ENCODE measurements at regions not wholly inside any gene's neighbourhood (a gene's known extent, or its start where the extent isn't known, plus 50 kb on each side); places are given as distances from the start of the nearest gene placed in this dataset.

DNA sequence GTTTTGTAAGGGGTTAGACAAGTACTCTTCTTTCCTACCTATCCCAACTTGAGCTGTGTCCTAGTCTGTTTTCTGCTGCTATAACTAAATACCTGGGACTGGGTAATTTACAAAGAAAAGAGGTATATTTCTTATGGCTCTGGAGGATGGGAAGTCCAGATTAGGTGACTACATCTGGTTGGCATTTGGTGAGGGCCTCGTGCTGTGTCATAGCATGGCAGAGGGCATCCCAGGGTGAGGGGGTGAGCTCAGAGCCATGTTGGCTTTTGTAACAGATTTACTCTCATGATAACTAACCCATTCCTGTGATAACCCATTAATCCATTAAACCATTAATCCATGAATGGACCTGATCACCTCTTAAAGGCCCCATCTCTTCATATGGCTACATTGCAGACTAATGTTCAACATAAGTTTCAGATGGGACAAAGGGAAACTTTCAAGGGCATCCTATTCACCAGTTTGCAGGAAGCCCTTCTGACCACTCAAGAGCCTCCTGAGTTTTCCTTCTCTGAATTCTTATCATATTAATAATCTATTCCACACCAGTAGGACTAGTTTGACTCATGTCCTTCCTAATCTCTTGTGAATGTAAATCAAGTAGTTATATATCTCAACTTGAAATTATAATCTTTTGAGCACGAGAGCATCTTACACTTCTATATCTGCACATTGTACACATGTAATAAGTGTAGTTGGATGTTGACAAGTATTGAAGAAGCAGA is 185.7 kb upstream of the ZPLD1 start:
- FAIRE-seq = no peak
- intact Hi-C loops (cut with micrococcal nuclease; ENCODE audit: unreplicated experiment) (no loop called here), in situ Hi-C loops (cut with HindIII; ENCODE audit: extremely low pct_ligation_motif_present, low pct_unique_long_range_greater_than_20kb) (no loop called here)
- no peak overlapping the region for H3K9ac ChIP-seq (ENCODE audit: insufficient read depth, low read depth, low read length)
- no peaks in the 10 kb centered on the region for H3K9me3 ChIP-seq (ENCODE audit: low read length)
- H3K36me3 ChIP-seq (replicated peaks in 1 of 2; ENCODE audit: control insufficient read depth in 1 of 2, insufficient read depth in 2 of 2, low read length in 2 of 2) = no peaks in the 10 kb centered on the region
- TF ChIP-seq, protein P1, sequence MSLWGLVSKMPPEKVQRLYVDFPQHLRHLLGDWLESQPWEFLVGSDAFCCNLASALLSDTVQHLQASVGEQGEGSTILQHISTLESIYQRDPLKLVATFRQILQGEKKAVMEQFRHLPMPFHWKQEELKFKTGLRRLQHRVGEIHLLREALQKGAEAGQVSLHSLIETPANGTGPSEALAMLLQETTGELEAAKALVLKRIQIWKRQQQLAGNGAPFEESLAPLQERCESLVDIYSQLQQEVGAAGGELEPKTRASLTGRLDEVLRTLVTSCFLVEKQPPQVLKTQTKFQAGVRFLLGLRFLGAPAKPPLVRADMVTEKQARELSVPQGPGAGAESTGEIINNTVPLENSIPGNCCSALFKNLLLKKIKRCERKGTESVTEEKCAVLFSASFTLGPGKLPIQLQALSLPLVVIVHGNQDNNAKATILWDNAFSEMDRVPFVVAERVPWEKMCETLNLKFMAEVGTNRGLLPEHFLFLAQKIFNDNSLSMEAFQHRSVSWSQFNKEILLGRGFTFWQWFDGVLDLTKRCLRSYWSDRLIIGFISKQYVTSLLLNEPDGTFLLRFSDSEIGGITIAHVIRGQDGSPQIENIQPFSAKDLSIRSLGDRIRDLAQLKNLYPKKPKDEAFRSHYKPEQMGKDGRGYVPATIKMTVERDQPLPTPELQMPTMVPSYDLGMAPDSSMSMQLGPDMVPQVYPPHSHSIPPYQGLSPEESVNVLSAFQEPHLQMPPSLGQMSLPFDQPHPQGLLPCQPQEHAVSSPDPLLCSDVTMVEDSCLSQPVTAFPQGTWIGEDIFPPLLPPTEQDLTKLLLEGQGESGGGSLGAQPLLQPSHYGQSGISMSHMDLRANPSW (CRISPR knock-in tag; IDR thresholded peaks at IDR 0.05; ENCODE audit: borderline replicate concordance) = no peak
- TF ChIP-seq NFKB2 (CRISPR knock-in tag; IDR thresholded peaks at IDR 0.05; ENCODE audit: borderline replicate concordance) (no peak), SALL1 (CRISPR knock-in tag; IDR thresholded peaks at IDR 0.05) (no peak), JARID2 (CRISPR knock-in tag; IDR thresholded peaks at IDR 0.05; ENCODE audit: insufficient replicate concordance) (no peak), PHF8 (CRISPR knock-in tag; IDR thresholded peaks at IDR 0.05) (no peak), ZNF891 (CRISPR knock-in tag; IDR thresholded peaks at IDR 0.05) (no peak), ZNF432 (CRISPR knock-in tag; IDR thresholded peaks at IDR 0.05; ENCODE audit: borderline replicate concordance) (no peak), TCF7L2 (IDR thresholded peaks at IDR 0.05; ENCODE audit: low read depth, low read length) (no peak), SP2 (CRISPR knock-in tag; IDR thresholded peaks at IDR 0.05) (no peak), CBX5 (CRISPR knock-in tag; IDR thresholded peaks at IDR 0.05; ENCODE audit: borderline replicate concordance) (no peak), ZNF605 (CRISPR knock-in tag; IDR thresholded peaks at IDR 0.05) (no peak), MEIS2 (CRISPR knock-in tag; IDR thresholded peaks at IDR 0.05) (no peak), NCOR1 (IDR thresholded peaks at IDR 0.05; ENCODE audit: borderline replicate concordance, low read length) (no peak), EZH2 (conservative IDR thresholded peaks at IDR 0.05; ENCODE audit: low read depth, low read length) (no peak)
- TF ChIP-seq, protein P2, sequence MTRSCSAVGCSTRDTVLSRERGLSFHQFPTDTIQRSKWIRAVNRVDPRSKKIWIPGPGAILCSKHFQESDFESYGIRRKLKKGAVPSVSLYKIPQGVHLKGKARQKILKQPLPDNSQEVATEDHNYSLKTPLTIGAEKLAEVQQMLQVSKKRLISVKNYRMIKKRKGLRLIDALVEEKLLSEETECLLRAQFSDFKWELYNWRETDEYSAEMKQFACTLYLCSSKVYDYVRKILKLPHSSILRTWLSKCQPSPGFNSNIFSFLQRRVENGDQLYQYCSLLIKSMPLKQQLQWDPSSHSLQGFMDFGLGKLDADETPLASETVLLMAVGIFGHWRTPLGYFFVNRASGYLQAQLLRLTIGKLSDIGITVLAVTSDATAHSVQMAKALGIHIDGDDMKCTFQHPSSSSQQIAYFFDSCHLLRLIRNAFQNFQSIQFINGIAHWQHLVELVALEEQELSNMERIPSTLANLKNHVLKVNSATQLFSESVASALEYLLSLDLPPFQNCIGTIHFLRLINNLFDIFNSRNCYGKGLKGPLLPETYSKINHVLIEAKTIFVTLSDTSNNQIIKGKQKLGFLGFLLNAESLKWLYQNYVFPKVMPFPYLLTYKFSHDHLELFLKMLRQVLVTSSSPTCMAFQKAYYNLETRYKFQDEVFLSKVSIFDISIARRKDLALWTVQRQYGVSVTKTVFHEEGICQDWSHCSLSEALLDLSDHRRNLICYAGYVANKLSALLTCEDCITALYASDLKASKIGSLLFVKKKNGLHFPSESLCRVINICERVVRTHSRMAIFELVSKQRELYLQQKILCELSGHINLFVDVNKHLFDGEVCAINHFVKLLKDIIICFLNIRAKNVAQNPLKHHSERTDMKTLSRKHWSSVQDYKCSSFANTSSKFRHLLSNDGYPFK (CRISPR knock-in tag; IDR thresholded peaks at IDR 0.05; ENCODE audit: borderline replicate concordance) = no peak
- H3K4me3 ChIP-seq (replicated peaks in 1 of 3; ENCODE audit: insufficient read depth in 1 of 3, low read depth in 2 of 3, low read length in 3 of 3) = no peak overlapping the region
- H3K79me2 ChIP-seq (ENCODE audit: insufficient read depth, low read length) = no peaks in the 10 kb centered on the region
- ChIA-PET CTCF (ENCODE audit: low intra/inter-chr PET ratio, low total read pairs) (no interaction called here), POLR2A (no interaction called here)
- ATAC-seq = no peak
- no peak overlapping the region for H3K4me2 ChIP-seq (ENCODE audit: low read depth, low read length)
- H4K20me1 ChIP-seq (ENCODE audit: insufficient read depth, low read length) = no peaks in the 10 kb centered on the region
- no TSS peak for BruUV-seq (replicated peaks)
- 0% methylated on average over 2 of the region's 2 CpGs for WGBS (ENCODE audit: low lambda C conversion rate)
- H3K27me3 ChIP-seq (ENCODE audit: control insufficient read depth in 1 of 2, insufficient read depth in 2 of 2, low read length in 2 of 2) = no peaks in the 10 kb centered on the region; a peak in 1 of 5 replicates
- no peak overlapping the region for H2AFZ ChIP-seq (ENCODE audit: low read length)
- H3K4me1 ChIP-seq (ENCODE audit: insufficient read depth, low read length) = no peaks in the 10 kb centered on the region
- H3K27ac ChIP-seq (ENCODE audit: extremely low read length, insufficient read depth, low read length) = no peak overlapping the region
- DNase-seq (ENCODE audit: low spot score) = no peak
